Gastrocnemius medialis (tissue), 4 donors: ENCODE measurements at regions not wholly inside any gene's neighbourhood (a gene's known extent, or its start where the extent isn't known, plus 50 kb on each side); places are given as distances from the start of the nearest gene placed in this dataset.

Experiments used
- ATAC-seq, 2 donors: fragments of 150-250 bp; one replicate each; pipeline ENCODE4 v1.9.1; 2016
- DNase-seq, 2 donors: peaks; one replicate each; pipeline ENCODE4 v3.0.0-alpha.2; 2019
- H3K27ac ChIP-seq, 4 donors: fragments of 200-600 bp; sonication (generic); 1 replicate in 1 of 4; 2 replicates in 3 of 4; pipeline ENCODE4 v1.5.1; 2016 to 2018; ENCODE audit warnings: mild to moderate bottlenecking in 2 of 4, moderate library complexity in 1 of 4
- H3K27me3 ChIP-seq, 3 donors: fragments of 200-600 bp; sonication (generic) in 2 of 3; 1 replicate in 1 of 3; 2 replicates in 2 of 3; pipeline versions ENCODE4 v1.5.1 to v1.6.0; 2016 to 2019; ENCODE audit warnings: mild to moderate bottlenecking in 1 of 3, moderate library complexity in 1 of 3
- H3K36me3 ChIP-seq, 2 donors: fragments of 200-600 bp; sonication (generic) in 1 of 2; one replicate each; pipeline ENCODE4 v1.5.1; 2017 to 2018
- H3K4me1 ChIP-seq, 2 donors: fragments of 200-600 bp; sonication (generic) in 1 of 2; one replicate each; pipeline ENCODE4 v1.5.1; 2016 to 2017; ENCODE audit warnings: mild to moderate bottlenecking in 2 of 2
- H3K4me3 ChIP-seq, 4 donors: fragments of 200-600 bp; sonication (generic) in 3 of 4; 1 replicate in 1 of 4; 2 replicates in 3 of 4; pipeline ENCODE4 v1.5.1; 2016 to 2019; ENCODE audit warnings: mild to moderate bottlenecking in 2 of 4
- H3K9me3 ChIP-seq, 3 donors: fragments of 200-600 bp; sonication (generic) in 2 of 3; 1 replicate in 1 of 3; 2 replicates in 2 of 3; pipeline ENCODE4 v1.5.1; 2016 to 2019
- CTCF ChIP-seq, 5 experiments: fragments of 450-650 bp in 3 of 5; fragments of 200-600 bp in 2 of 5; sonication (generic) in 2 of 5; IDR thresholded peaks in 4 of 5; conservative IDR thresholded peaks in 1 of 5; 1 replicate in 4 of 5; 2 replicates in 1 of 5; pipeline ENCODE4 v1.5.1; 2016 to 2019; ENCODE audit warnings: antibody characterized with exemption in 5 of 5, mild to moderate bottlenecking in 3 of 5, moderate library complexity in 3 of 5
- POLR2A ChIP-seq, 2 donors: fragments of 450-650 bp; IDR thresholded peaks; one replicate each; pipeline ENCODE4 v1.6.1; 2017; ENCODE audit warnings: antibody characterized with exemption in 2 of 2, mild to moderate bottlenecking in 2 of 2, moderate library complexity in 2 of 2
- in situ Hi-C, 4 donors: fragments of 200-750 bp; cut with MboI; loops; one replicate each; pipeline versions ENCODE4 v1.15.0 to v1.8.0; 2017; ENCODE audit warnings: low sequenced_read_pairs in 4 of 4
- intact Hi-C: fragments of 100-400 bp; cut with DNase I; formaldehyde crosslinking; loops from one replicate; pipeline ENCODE4 v1.15.1; 2023; ENCODE audit warnings: low total_unique reads

GRCh38 chr2:35929551-35929950, 426.0 kb upstream of the CRIM1 start:
- intact Hi-C loops: no loop called here
- in situ Hi-C loops: no loop called here
- no peak for TF ChIP-seq POLR2A (IDR thresholded peaks at IDR 0.05)
- no peak for TF ChIP-seq CTCF (IDR thresholded peaks at IDR 0.05 in 4 of 5, conservative IDR thresholded peaks at IDR 0.05 in 1 of 5)

GRCh38 chr2:35920061-35920460, 435.5 kb upstream of the CRIM1 start:
- DNase-seq (no peak), ATAC-seq (no peak)
- no peak overlapping the region for H3K4me3 ChIP-seq
- H3K36me3 ChIP-seq: no peaks in the 10 kb centered on the region
- H3K27ac ChIP-seq: no peak overlapping the region
- H3K27me3 ChIP-seq: no peaks in the 10 kb centered on the region
- no peaks in the 10 kb centered on the region for H3K9me3 ChIP-seq
- intact Hi-C loops (no loop called here), in situ Hi-C loops (no loop called here)
- TF ChIP-seq POLR2A (IDR thresholded peaks at IDR 0.05) (no peak), CTCF (IDR thresholded peaks at IDR 0.05 in 4 of 5, conservative IDR thresholded peaks at IDR 0.05 in 1 of 5) (no peak)
- H3K4me1 ChIP-seq: no peaks in the 10 kb centered on the region

More at GRCh38 chr2:35929551-35929950, 426.0 kb upstream of the CRIM1 start:
- DNase-seq (no peak), ATAC-seq (no peak)
- no peak overlapping the region for H3K4me3 ChIP-seq
- H3K27me3 ChIP-seq: peaks cover 0 to 2% (median 0%) of the 10 kb centered on the region in 3 donors
- H3K9me3 ChIP-seq: no peaks in the 10 kb centered on the region
- no peak overlapping the region for H3K27ac ChIP-seq
- no peaks in the 10 kb centered on the region for H3K36me3 ChIP-seq
- no peaks in the 10 kb centered on the region for H3K4me1 ChIP-seq

GRCh38 chr2:35915261-35915660, 440.3 kb upstream of the CRIM1 start:
- no peak overlapping the region for H3K4me3 ChIP-seq
- no peak for TF ChIP-seq POLR2A (IDR thresholded peaks at IDR 0.05)
- no peak for TF ChIP-seq CTCF (IDR thresholded peaks at IDR 0.05 in 4 of 5, conservative IDR thresholded peaks at IDR 0.05 in 1 of 5)
- H3K27ac ChIP-seq: no peak overlapping the region
- DNase-seq (no peak), ATAC-seq (no peak)
- H3K36me3 ChIP-seq: no peaks in the 10 kb centered on the region
- in situ Hi-C loops (no loop called here), intact Hi-C loops (no loop called here)
- H3K4me1 ChIP-seq: no peaks in the 10 kb centered on the region
- H3K9me3 ChIP-seq: no peaks in the 10 kb centered on the region
- no peaks in the 10 kb centered on the region for H3K27me3 ChIP-seq

GRCh38 chr2:35891936-35892335, 463.6 kb upstream of the CRIM1 start:
- H3K9me3 ChIP-seq: no peaks in the 10 kb centered on the region
- TF ChIP-seq CTCF (IDR thresholded peaks at IDR 0.05 in 4 of 5, conservative IDR thresholded peaks at IDR 0.05 in 1 of 5) (no peak), POLR2A (IDR thresholded peaks at IDR 0.05) (no peak)
- in situ Hi-C loops: no loop called here
- no peak for DNase-seq
- no peaks in the 10 kb centered on the region for H3K36me3 ChIP-seq
- H3K27ac ChIP-seq: no peak overlapping the region
- intact Hi-C loops: no loop called here
- ATAC-seq: no peak
- H3K27me3 ChIP-seq: no peaks in the 10 kb centered on the region
- no peaks in the 10 kb centered on the region for H3K4me1 ChIP-seq
- no peak overlapping the region for H3K4me3 ChIP-seq

GRCh38 chr2:35891528-35891927, 464.1 kb upstream of the CRIM1 start:
- H3K27me3 ChIP-seq: no peaks in the 10 kb centered on the region
- DNase-seq (no peak), ATAC-seq (no peak)
- no peak overlapping the region for H3K4me3 ChIP-seq
- no peaks in the 10 kb centered on the region for H3K36me3 ChIP-seq
- intact Hi-C loops: no loop called here
- in situ Hi-C loops: no loop called here
- H3K27ac ChIP-seq: no peak overlapping the region
- no peak for TF ChIP-seq CTCF (IDR thresholded peaks at IDR 0.05 in 4 of 5, conservative IDR thresholded peaks at IDR 0.05 in 1 of 5)
- TF ChIP-seq POLR2A (IDR thresholded peaks at IDR 0.05): no peak
- no peaks in the 10 kb centered on the region for H3K9me3 ChIP-seq
- H3K4me1 ChIP-seq: no peaks in the 10 kb centered on the region
